HEK293 (cell line): ENCODE measurements at regions not wholly inside any gene's neighbourhood (a gene's known extent, or its start where the extent isn't known, plus 50 kb on each side); places are given as distances from the start of the nearest gene placed in this dataset.

Experiments
- CTCF ChIA-PET: fragments of 350-600 bp; formaldehyde crosslinking; extraction: SDS; loops from one replicate; lab custom pipeline; 2021; ENCODE audit warnings: antibody characterized with exemption; lab: Yijun Ruan, JAX
- POLR2A ChIA-PET: fragments of 300-600 bp; formaldehyde crosslinking; extraction: SDS; loops from one replicate; lab custom pipeline; 2020; ENCODE audit warnings: antibody characterized with exemption, inconsistent platforms; lab: Yijun Ruan, JAX
- H3K27ac ChIP-seq: fragments of 200-500 bp; sonication (Bioruptor generic); 2 replicates; pipeline ENCODE4 v1.5.1; 2014; ENCODE audit warnings: low read depth, low read length, control low read depth, inconsistent platforms; ENCODE audit errors: extremely low read depth
- H3K36me3 ChIP-seq, 2 experiments: fragments of 200-500 bp in 1 of 2; sonication (Bioruptor generic) in 1 of 2; 1 replicate in 1 of 2; 2 replicates in 1 of 2; pipeline ENCODE4 v1.5.1; 2014 to 2017; ENCODE audit warnings: inconsistent platforms in 2 of 2, low read length in 2 of 2; ENCODE audit not compliant: control insufficient read depth in 2 of 2, insufficient read depth in 1 of 2
- H3K4me1 ChIP-seq: fragments of 200-500 bp; sonication (Bioruptor generic); 2 replicates; pipeline ENCODE4 v1.5.1; 2014; ENCODE audit warnings: mild to moderate bottlenecking, low read length, inconsistent platforms; ENCODE audit not compliant: control insufficient read depth, insufficient read depth
- H3K4me3 ChIP-seq: 2 replicates; pipeline ENCODE4 v1.5.1; 2011; ENCODE audit warnings: low read depth, mild to moderate bottlenecking, control low read depth, low read length, moderate library complexity
- H3K9me3 ChIP-seq: fragments of 200-500 bp; sonication (Bioruptor generic); 2 replicates; pipeline ENCODE4 v1.5.1; 2014; ENCODE audit warnings: low read depth, low read length, inconsistent platforms; ENCODE audit not compliant: control insufficient read depth, insufficient read depth
- EGR2 ChIP-seq: fragments of 450-650 bp; formaldehyde crosslinking; IDR thresholded peaks from 2 replicates; pipeline ENCODE4 v1.5.1; 2016; ENCODE audit warnings: low read depth, missing biosample characterization, missing genetic modification characterization
- GLI4 ChIP-seq: fragments of 450-650 bp; formaldehyde crosslinking; IDR thresholded peaks from 2 replicates; pipeline ENCODE4 v1.5.1; 2016; ENCODE audit warnings: missing biosample characterization, missing genetic modification characterization
- GLIS1 ChIP-seq: fragments of 450-650 bp; formaldehyde crosslinking; IDR thresholded peaks from 2 replicates; pipeline ENCODE4 v1.5.1; 2016; ENCODE audit warnings: missing biosample characterization, missing genetic modification characterization
- INSM2 ChIP-seq: fragments of 450-650 bp; formaldehyde crosslinking; IDR thresholded peaks from 2 replicates; pipeline ENCODE4 v1.5.1; 2016; ENCODE audit warnings: missing biosample characterization, missing genetic modification characterization
- KLF7 ChIP-seq: fragments of 450-650 bp; formaldehyde crosslinking; IDR thresholded peaks from 2 replicates; pipeline ENCODE4 v1.5.1; 2016; ENCODE audit warnings: missing biosample characterization, missing genetic modification characterization, borderline replicate concordance
- OVOL3 ChIP-seq: fragments of 450-650 bp; formaldehyde crosslinking; IDR thresholded peaks from 2 replicates; pipeline ENCODE4 v1.5.1; 2016; ENCODE audit warnings: missing biosample characterization, missing genetic modification characterization
- RBAK ChIP-seq: fragments of 450-650 bp; formaldehyde crosslinking; IDR thresholded peaks from 2 replicates; pipeline ENCODE4 v1.5.1; 2016; ENCODE audit warnings: missing biosample characterization, missing genetic modification characterization
- SP7 ChIP-seq: fragments of 450-650 bp; formaldehyde crosslinking; IDR thresholded peaks from 2 replicates; pipeline ENCODE4 v1.5.1; 2016; ENCODE audit warnings: missing biosample characterization, missing genetic modification characterization
- ZBTB44 ChIP-seq: fragments of 450-650 bp; IDR thresholded peaks from 2 replicates; pipeline ENCODE4 v1.5.1; 2018; ENCODE audit warnings: missing biosample characterization, mild to moderate bottlenecking, missing genetic modification characterization
- ZBTB7A ChIP-seq: fragments of 450-650 bp; formaldehyde crosslinking; IDR thresholded peaks from 2 replicates; pipeline ENCODE4 v1.5.1; 2016; ENCODE audit warnings: low read depth, missing biosample characterization, missing genetic modification characterization
- ZFHX2 ChIP-seq: fragments of 450-650 bp; formaldehyde crosslinking; conservative IDR thresholded peaks from 2 replicates; pipeline ENCODE4 v1.5.1; 2016; ENCODE audit warnings: missing biosample characterization, missing genetic modification characterization
- ZNF10 ChIP-seq: fragments of 450-650 bp; formaldehyde crosslinking; IDR thresholded peaks from 2 replicates; pipeline ENCODE4 v1.5.1; 2017; ENCODE audit warnings: missing biosample characterization, missing genetic modification characterization
- ZNF140 ChIP-seq: fragments of 450-650 bp; formaldehyde crosslinking; IDR thresholded peaks from 2 replicates; pipeline ENCODE4 v1.5.1; 2016; ENCODE audit warnings: missing biosample characterization, missing genetic modification characterization
- ZNF146 ChIP-seq: fragments of 450-650 bp; formaldehyde crosslinking; IDR thresholded peaks from 2 replicates; pipeline ENCODE4 v1.5.1; 2016; ENCODE audit warnings: missing biosample characterization, missing genetic modification characterization
- ZNF16 ChIP-seq: fragments of 450-650 bp; formaldehyde crosslinking; IDR thresholded peaks from 2 replicates; pipeline ENCODE4 v1.5.1; 2016; ENCODE audit warnings: low read depth, missing biosample characterization, missing genetic modification characterization
- ZNF211 ChIP-seq: fragments of 450-650 bp; formaldehyde crosslinking; IDR thresholded peaks from 2 replicates; pipeline ENCODE4 v1.5.1; 2016; ENCODE audit warnings: low read depth, missing biosample characterization, missing genetic modification characterization
- ZNF239 ChIP-seq: fragments of 450-650 bp; formaldehyde crosslinking; IDR thresholded peaks from 2 replicates; pipeline ENCODE4 v1.5.1; 2016; ENCODE audit warnings: missing biosample characterization, missing genetic modification characterization
- ZNF26 ChIP-seq: fragments of 450-650 bp; formaldehyde crosslinking; IDR thresholded peaks from 2 replicates; pipeline ENCODE4 v1.5.1; 2016; ENCODE audit warnings: missing biosample characterization, missing genetic modification characterization
- ZNF274 ChIP-seq, 2 experiments: fragments of 200-500 bp in 1 of 2; fragments of 450-650 bp in 1 of 2; sonication (Bioruptor generic) in 1 of 2; formaldehyde crosslinking in 1 of 2; IDR thresholded peaks; 2 replicates each; pipeline versions ENCODE4 v1.5.1 to v1.6.1; 2014 to 2016; ENCODE audit warnings: borderline replicate concordance in 1 of 2, inconsistent platforms in 1 of 2, low read length in 1 of 2, missing biosample characterization in 1 of 2, missing genetic modification characterization in 1 of 2
- ZNF501 ChIP-seq: fragments of 450-650 bp; formaldehyde crosslinking; IDR thresholded peaks from 2 replicates; pipeline ENCODE4 v1.5.1; 2016; ENCODE audit warnings: missing biosample characterization, missing genetic modification characterization
- ZNF529 ChIP-seq: fragments of 450-650 bp; formaldehyde crosslinking; IDR thresholded peaks from 2 replicates; pipeline ENCODE4 v1.5.1; 2017; ENCODE audit warnings: missing genetic modification characterization, missing biosample characterization; ENCODE audit not compliant: insufficient replicate concordance
- ZNF548 ChIP-seq: fragments of 450-650 bp; formaldehyde crosslinking; IDR thresholded peaks from 2 replicates; pipeline ENCODE4 v1.5.1; 2016; ENCODE audit warnings: missing biosample characterization, missing genetic modification characterization
- ZNF560 ChIP-seq: fragments of 450-650 bp; formaldehyde crosslinking; IDR thresholded peaks from 2 replicates; pipeline ENCODE4 v1.5.1; 2017; ENCODE audit warnings: missing biosample characterization, missing genetic modification characterization, borderline replicate concordance
- ZNF664 ChIP-seq: fragments of 450-650 bp; formaldehyde crosslinking; IDR thresholded peaks from 2 replicates; pipeline ENCODE4 v1.5.1; 2016; ENCODE audit warnings: missing biosample characterization, missing genetic modification characterization
- ZNF707 ChIP-seq: fragments of 450-650 bp; formaldehyde crosslinking; IDR thresholded peaks from 2 replicates; pipeline ENCODE4 v1.5.1; 2016; ENCODE audit warnings: missing biosample characterization, missing genetic modification characterization
- ZSCAN18 ChIP-seq: fragments of 450-650 bp; formaldehyde crosslinking; IDR thresholded peaks from 2 replicates; pipeline ENCODE4 v1.5.1; 2016; ENCODE audit warnings: missing biosample characterization, missing genetic modification characterization
- ZSCAN4 ChIP-seq: fragments of 450-650 bp; formaldehyde crosslinking; IDR thresholded peaks from 2 replicates; pipeline ENCODE4 v1.5.1; 2017; ENCODE audit warnings: missing biosample characterization, missing genetic modification characterization
- TF ChIP-seq, protein P1 (sequence below): fragments of 450-650 bp; formaldehyde crosslinking; IDR thresholded peaks from 2 replicates; pipeline ENCODE4 v1.5.1; 2016; ENCODE audit warnings: missing biosample characterization, missing genetic modification characterization

DNA sequence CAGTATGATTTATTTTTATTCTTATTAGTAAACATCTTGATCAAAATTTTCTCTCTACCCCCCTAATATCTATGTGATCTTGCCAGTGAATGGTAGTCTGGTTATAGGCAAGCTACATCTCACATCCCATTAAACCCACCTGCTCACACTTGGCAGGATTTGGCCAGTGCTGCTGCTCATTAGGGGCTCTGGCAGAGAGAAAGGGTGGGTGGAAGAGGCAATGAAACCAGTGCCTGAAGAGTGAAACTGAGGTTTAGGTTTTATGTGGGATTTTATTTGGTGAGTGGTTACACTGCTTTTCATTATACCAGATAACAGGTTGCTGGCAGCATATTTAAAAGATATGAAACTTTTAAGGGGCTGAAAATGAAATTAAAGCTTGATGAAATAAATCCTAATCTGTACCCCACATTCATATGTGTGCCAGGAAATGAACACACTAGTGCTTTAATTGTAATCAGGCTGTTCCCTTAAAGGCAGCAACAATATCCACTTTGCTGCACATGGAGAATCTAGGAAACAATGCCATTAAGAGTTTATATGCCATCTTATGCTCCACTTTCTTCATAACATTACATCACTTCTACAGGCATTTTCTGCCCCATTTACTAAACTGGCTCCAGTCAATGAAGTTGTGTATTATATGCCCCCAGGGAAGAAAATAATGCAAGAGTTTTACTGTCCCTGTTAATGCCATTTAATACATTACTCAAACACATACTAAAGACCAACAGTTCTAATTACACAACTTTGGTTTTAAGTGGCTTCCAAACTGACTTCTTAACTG lies 688.7 kb downstream of the MECOM start:
- peaks cover 5% of the 10 kb centered on the region for H3K4me1 ChIP-seq
- H3K4me3 ChIP-seq = no peak overlapping the region
- 0 out of 2 replicates have a peak overlapping the region, but pooled peaks have one; percentile 1 for H3K27ac ChIP-seq
- no peaks in the 10 kb centered on the region for H3K9me3 ChIP-seq
- POLR2A ChIA-PET = no interaction called here
- no peaks in the 10 kb centered on the region for H3K36me3 ChIP-seq
- CTCF ChIA-PET = interaction anchor here (0.6 to 1.2 kb wide), 3 partner anchors 22 to 293 kb away, joined by 3 to 4 read pairs (median 3); no protein-coding TSS in a partner anchor
- TF ChIP-seq ZNF140 (tag by site-specific recombination) = no peak
- TF ChIP-seq ZNF26 (tag by site-specific recombination) = no peak
- peak; percentile 81 for TF ChIP-seq SP7 (tag by site-specific recombination)
- TF ChIP-seq ZBTB7A (tag by site-specific recombination) = no peak
- TF ChIP-seq ZNF239 (tag by site-specific recombination) = no peak
- TF ChIP-seq ZNF529 (tag by site-specific recombination) = no peak
- TF ChIP-seq, protein P1, sequence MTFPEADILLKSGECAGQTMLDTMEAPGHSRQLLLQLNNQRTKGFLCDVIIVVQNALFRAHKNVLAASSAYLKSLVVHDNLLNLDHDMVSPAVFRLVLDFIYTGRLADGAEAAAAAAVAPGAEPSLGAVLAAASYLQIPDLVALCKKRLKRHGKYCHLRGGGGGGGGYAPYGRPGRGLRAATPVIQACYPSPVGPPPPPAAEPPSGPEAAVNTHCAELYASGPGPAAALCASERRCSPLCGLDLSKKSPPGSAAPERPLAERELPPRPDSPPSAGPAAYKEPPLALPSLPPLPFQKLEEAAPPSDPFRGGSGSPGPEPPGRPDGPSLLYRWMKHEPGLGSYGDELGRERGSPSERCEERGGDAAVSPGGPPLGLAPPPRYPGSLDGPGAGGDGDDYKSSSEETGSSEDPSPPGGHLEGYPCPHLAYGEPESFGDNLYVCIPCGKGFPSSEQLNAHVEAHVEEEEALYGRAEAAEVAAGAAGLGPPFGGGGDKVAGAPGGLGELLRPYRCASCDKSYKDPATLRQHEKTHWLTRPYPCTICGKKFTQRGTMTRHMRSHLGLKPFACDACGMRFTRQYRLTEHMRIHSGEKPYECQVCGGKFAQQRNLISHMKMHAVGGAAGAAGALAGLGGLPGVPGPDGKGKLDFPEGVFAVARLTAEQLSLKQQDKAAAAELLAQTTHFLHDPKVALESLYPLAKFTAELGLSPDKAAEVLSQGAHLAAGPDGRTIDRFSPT (tag by site-specific recombination) = no peak
- peak; percentile 74 for TF ChIP-seq GLIS1
- peak; percentile 95 for TF ChIP-seq INSM2 (tag by site-specific recombination)
- peak; percentile 99 for TF ChIP-seq ZBTB44
- peak; percentile 58; the same call in 1 of the 2 replicates for TF ChIP-seq ZNF146 (tag by site-specific recombination)
- no peak for TF ChIP-seq ZNF548
- TF ChIP-seq ZSCAN4 (tag by site-specific recombination) = peak; percentile 52
- TF ChIP-seq ZFHX2 = peak; percentile 82
- no peak for TF ChIP-seq ZNF560 (tag by site-specific recombination)
- no peak for TF ChIP-seq RBAK (tag by site-specific recombination)
- no peak for TF ChIP-seq ZNF211 (tag by site-specific recombination)
- 0 out of 2 replicates have a peak, but pooled peaks have one; percentile 29 for TF ChIP-seq GLI4 (tag by site-specific recombination)
- TF ChIP-seq ZNF501 = no peak
- no peak for TF ChIP-seq ZNF274 (IDR thresholded peaks at IDR 0.05; ENCODE audit: low read length)
- no peak for TF ChIP-seq ZNF274 (tag by site-specific recombination; IDR thresholded peaks at IDR 0.05; ENCODE audit: borderline replicate concordance)
- TF ChIP-seq ZSCAN18 (tag by site-specific recombination) = no peak
- peak; percentile 72 for TF ChIP-seq EGR2 (tag by site-specific recombination)
- no peak for TF ChIP-seq ZNF707 (tag by site-specific recombination)
- peak; percentile 93 for TF ChIP-seq OVOL3
- no peak for TF ChIP-seq ZNF16 (tag by site-specific recombination)
- no peak for TF ChIP-seq KLF7 (tag by site-specific recombination)
- peak; percentile 56; the same call in 1 of the 2 replicates for TF ChIP-seq ZNF10 (tag by site-specific recombination)
- peak; percentile 64; the same call in 1 of the 2 replicates for TF ChIP-seq ZNF664 (tag by site-specific recombination)
